ENCODE measurements at regions not wholly inside any gene's neighbourhood (a gene's known extent, or its start where the extent isn't known, plus 50 kb on each side); places are given as distances from the start of the nearest gene placed in this dataset.
"Not testable (repeated sequence)": the region's sequence is repeated elsewhere in the genome, so short reads cannot be mapped to it uniquely, and the experiment has no call there.

DNA sequence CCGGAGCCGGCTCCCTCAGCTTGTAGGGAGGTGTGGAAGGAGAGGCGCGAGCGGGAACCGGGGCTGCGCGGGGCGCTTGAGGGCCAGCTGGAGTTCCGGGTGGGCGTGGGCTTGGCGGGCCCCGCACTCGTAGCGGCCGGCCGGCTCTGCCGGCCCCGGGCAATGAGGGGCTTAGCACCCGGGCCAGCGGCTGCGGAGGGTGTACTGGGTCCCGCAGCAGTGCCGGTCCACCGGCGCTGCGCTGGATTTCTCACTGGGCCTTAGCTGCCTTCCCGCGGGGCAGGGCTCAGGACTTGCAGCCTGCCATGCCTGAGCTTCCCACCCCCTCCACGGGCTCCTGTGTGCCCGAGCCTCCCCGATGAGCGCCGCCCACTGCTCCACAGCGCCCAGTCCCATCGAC lies 404.3 kb downstream of the ZBBX start:
- not testable (repeated sequence) for DNase-seq

- not testable (repeated sequence) for DNase-seq
Measured at GRCh38 chr3:166967714-166968113, 412.4 kb downstream of the ZBBX start.

DNA sequence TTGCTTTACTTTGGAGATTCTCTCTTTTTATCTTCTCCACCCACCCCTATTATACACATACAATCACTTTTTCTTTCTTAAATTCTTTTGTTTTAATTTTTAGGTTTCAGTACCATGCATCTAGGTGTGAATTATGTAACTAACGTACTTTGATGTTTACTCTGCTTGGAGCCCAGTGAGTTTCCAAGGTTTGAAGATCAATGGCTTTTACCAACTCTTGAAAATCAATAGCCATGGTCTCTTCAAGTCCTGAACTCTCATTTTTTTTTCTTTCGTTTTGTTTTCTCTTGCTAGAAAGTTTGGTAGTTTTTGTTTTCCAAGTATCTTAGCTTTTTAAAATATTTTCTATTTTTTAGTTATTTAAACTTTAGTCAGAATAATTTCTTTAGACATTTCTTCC lies 417.2 kb downstream of the ZBBX start:
- no peak for DNase-seq

GRCh38 chr3:166957121-166957520 lies 423.0 kb downstream of the ZBBX start:
- no peak for DNase-seq

DNA sequence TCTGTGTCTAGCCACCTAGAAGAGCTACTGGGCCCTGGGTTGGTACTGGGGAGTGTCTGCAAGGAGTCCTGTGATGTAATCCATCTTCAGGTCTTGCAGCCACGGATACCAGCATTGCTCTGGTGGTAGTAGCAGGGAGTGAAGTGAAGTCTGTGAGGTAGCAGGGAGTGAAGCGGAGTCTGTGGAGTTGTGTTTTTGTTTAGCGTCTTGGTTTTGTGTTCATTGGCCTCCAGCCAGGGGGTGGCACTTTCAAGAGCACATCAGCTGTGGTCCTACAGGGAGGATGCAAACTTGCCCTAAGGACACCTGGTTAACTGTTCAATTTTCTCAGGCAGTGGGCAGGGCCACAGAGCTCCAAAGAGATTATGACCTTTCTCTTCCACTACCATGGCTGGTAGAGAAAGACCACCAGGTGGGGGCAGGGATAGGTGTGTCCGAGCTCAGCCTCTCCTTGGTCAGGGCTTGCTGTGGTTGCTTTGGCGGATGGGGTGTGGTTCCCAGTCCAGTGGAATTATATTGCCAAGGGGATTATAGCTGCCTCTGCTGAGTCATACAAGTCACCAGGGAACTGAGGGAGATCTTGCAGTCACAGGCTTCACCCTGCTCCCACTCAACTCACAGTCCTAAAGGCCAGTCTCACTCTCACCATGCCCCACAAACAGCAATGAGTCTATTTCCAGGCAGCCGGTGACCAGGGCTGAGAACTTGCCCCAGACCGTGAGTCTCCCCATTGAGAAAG lies 424.7 kb downstream of the ZBBX start:
- no peak for DNase-seq

DNA sequence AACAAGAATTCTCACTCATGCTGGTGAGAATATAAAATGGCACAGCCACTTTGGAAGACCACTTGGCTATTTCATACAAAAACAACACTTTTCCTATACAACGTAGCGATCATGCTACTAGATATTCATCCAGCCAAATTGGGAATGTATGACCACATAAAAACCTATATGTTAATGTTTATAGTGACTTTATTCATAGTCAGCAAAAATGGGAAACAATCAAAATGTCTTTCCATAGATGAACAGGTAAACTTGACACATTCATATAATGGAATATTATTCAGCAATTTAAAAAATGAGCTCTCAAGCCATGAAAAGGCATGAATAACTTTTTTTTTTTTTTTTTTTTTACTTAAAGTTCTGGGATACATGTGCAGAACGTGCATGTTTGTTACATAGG lies 445.2 kb downstream of the ZBBX start:
- DNase-seq, result no peak

- DNase-seq, result no peak
Measured at GRCh38 chr3:166917437-166917836, 462.7 kb downstream of the ZBBX start.

DNA sequence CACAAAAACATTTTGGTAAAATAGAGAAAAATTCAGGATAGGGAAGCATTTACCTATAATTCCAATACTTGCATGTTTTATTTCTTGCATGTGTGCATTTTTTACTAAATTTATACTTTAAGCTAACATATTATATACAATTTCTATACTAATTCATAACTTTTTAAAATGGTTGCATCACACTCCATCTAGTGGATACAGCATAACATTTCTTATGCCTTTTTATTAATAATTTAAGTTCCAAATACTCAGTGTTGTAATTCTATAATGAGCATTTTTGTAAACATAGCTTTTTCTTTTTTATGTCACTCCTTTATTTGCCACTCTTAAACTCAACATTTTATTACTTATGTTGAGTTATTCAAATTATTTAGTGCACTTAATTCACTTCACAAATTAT lies 477.7 kb downstream of the ZBBX start:
- no peak for DNase-seq

DNA sequence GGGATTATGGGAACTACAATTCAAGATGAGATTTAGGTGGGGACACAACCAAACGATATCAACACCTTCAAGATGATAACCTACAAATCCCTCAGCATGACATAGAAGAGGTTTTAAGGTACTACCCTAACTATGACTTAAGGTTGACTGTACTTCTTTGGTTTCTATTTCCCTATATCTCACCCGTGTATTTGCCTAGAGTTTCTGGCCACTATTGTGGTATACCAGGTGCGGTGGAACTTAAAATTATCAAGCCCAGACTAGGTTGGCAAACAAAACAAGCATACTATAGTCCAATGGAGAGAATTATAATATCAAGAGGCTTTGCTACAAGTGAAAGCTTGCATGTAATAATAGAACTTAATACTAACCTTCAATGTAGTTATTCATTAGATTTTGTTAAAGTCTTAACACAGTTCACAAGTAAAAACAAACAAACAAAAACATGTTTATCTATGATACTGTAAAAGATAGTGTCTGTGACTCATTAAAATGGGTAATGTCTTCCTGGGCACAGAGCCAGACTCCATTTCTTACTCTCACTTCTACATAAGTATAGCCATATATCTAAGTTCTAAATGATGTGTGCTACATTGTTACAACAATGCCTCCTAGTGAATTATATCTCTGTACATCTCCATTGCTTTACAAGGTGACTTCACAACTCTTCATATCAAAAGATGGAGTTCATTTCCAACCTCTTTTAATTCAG lies 479.1 kb downstream of the ZBBX start:
- no peak for DNase-seq

DNA sequence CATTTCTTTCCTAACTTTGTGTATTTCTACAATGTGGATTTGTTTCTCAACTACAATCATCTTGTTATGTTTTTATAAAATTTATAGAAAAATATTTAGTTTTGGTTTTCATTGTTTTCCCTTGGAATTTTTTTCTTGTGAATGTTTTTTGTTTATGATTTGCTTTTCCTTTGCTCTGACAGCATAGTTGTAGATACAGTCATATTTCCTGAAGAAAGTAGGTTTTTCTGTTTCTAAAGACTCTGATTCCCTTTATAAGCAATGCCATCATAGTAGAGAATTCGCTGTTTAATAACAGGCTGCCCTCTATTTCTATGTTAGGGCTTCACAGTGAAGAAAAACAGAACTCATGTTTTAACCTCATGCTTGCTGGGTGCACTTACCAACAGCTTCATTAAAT lies 482.3 kb downstream of the ZBBX start:
- no peak for DNase-seq

GRCh38 chr3:166889241-166889640 lies 490.9 kb downstream of the ZBBX start:
- no peak for DNase-seq

GRCh38 chr3:166879661-166880060 lies 500.4 kb downstream of the ZBBX start:
- no peak for DNase-seq

DNA sequence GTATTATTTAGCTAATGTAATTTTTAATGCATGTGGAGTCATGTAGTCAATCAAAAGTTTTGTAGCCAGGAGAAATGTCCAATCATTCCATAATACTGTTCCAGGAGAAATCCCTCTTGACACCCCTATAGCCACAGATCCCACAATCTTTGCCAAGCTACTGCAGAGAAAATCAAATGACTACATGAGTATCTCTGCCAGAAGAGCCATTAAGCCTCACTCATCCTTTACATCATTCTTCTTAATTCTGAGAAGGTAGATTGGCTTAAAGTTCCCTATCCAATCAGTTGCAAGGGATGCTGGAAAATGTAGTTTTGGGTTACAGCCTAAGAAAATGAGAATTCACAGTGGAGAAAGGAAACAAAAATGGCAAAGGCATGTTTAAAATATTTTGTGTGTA lies 502.1 kb downstream of the ZBBX start:
- no peak for DNase-seq

DNA sequence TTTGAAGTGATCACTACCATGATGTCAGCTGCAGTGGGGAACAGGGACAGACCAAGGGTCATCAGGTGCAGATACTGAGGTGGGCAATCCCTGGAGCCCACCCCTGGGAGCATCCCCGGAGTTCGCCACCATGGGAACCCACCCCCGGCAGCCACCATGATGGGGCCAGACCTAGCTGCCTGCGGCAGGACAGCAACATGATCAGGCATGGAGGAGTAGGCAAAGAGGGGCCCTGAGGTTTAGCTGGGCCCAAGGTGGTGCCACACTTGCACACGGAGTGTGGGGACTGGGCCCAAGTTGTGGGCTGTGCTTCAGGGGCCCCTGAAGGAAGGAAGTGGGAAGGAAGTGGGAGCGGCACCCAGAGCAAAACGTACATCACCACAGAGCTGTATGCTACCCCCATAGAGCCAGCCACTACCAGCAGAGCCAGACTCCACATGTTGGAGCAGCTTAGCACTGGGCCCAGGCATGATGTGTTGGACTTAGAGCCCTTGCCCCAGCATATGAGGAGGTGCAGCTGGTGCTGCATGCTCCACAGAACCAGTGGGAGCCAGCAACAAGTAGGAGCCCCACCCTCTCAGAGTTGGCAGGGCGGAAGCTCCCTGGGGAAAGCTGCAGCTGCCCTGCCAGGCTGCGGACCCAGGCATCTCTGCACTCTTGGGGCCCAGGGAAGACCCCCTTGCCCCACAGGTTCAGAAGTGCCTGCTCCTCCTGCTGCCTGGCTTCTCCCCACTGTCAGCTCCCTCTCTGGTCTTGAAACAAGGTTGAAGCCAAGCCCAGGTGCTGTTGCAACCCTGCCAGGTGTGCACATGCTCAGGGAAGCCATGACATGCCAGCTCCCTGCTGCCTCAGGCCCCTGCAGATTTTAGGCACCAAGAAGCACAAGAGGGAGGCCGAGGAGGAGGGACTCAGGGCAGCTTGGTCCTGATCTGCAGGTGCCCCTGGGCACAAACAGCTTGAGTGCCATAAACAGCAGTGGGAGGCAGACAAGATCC lies 515.3 kb downstream of the ZBBX start:
- DNase-seq, result no peak

DNA sequence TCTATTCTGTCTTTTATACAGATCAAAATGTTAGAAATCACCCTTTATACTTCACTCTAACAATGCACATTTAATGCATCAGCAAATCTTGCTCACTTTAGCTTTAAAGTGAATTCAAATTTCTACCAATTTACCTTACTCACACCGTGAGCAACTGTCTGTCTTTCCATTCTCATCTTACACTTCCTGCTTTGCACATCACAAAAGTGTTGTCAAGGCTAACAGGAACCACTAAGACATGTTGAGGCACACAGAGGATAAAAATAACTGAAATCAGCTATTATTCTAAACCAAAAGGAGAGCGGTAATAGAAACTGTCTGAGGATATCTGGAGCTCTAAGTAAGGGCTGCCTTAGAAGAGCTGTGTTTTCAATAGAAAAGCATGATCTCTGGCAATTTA lies 519.9 kb downstream of the ZBBX start:
- no peak for DNase-seq

GRCh38 chr3:166844329-166844728 lies 535.8 kb downstream of the ZBBX start:
- DNase-seq, result no peak

DNA sequence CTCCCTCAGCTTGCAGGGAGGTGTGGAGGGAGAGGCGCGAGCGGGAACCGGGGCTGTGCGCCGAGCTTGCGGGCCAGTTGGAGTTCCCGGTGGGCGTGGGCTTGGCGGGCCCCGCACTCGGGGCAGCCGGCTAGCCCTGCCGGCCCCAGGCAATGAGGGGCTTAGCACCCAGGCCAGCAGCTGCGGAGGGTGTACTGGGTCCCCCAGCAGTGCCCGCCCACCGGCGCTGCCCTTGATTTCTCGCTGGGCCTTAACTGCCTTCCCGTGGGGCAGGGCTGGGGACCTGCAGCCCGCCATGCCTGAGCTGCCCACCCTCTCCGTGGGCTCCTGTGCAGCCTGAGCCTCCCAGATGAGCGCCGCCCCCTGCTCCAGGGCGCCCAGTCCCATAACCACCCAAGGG lies 537.3 kb downstream of the ZBBX start:
- DNase-seq, result not testable (repeated sequence)

DNA sequence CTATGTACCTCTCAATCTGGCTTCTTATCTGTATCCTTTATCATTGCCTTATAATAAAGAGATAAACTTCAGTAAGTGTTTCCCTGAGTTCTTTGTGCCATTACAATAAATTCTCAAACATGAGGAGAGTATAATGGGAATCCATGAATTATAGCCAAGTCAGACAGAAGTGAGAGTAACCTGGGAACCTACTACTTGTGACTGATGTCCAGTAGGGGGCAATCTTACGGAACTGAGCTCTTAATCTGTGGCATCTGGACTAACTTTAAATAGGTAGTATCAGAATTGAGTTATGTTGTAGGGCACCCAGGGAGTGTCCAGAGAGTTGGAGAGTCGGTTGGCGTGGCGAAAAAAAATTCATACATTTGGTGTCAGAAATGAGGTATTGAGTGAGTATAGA lies 542.6 kb downstream of the ZBBX start:
- no peak for DNase-seq

DNA sequence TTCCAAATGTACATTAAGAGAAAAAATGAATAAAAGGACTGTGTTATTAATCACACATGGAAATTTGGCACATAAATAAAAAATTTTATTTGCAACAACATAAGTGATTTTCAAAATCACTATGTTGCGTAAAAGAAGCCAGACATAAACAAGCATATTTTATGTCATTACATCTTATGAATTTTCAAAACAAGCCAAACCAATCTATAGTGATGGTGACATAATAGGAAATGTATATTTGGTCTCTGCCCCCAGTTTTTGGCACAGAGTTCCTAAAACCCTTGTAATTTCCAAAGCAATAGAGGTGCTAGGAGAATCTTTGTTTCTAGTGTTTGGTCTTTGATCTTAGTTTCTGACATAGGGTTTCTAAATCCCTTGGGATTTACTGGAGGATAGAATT lies 543.3 kb downstream of the ZBBX start:
- DNase-seq, result no peak

DNA sequence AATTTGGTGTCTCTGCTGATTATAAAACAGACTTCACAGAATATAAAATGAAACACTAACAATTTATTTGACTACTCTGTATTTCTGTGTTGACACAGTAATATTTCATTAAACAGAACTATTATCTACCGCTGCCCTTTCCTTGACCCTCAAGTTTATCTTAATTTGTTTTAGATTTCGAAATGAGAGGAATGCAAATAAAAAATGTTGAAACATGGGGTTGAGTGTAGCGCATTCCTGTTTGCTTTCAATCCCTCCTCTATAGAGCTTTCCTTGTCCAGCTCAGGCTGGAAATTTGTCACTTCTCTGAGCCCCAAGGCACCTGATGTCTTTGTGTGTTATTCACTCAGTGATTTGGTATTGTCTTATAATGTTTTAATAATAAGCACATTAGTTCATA lies 550.2 kb downstream of the ZBBX start:
- no peak for DNase-seq

- no peak for DNase-seq
Measured at GRCh38 chr3:166818464-166818863, 561.6 kb downstream of the ZBBX start.

- not testable (repeated sequence) for DNase-seq
Measured at GRCh38 chr3:166817269-166817668, 562.8 kb downstream of the ZBBX start.

DNA sequence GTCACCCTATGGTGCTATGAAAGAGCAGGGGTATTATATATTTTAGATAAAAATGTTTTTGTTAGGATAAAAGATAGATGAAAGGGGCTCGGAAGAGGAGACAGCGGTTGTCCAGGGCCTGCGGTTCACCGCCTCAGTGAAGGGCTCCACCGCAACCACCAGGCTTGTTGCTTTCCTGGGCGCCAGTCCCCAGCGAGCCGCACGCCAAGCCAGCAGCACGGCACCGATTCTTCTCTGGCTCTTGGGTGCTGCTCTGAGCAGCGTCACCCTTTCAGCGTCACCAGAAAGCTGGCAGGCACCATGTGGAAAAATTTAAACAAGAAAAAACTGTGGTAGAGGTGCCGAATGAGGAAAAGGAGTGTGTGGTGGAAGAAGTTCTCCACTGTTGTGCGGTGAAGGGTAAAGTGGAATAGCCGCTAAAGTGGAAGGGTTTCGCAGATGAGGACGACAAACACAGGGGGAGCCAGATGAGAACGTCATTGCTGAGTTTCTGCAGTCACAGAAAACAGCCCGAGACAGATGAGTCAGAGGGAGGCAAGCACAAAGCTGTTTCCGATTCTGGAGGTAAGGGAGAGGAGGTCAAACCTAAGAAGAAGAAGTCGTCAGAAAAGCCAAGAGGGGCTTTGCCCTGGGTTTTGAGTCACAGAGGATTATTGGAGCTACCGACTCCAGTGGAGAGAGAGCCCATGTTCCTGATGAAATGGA lies 569.2 kb downstream of the ZBBX start:
- DNase-seq, result no peak
